HG02970 (cell line): ENCODE measurements at regions not wholly inside any gene's neighbourhood (a gene's known extent, or its start where the extent isn't known, plus 50 kb on each side); places are given as distances from the start of the nearest gene placed in this dataset.

Source experiments
- ATAC-seq: cut with Tn5 transposase; IDR thresholded peaks from one replicate; pipeline ENCODE4 v1.9.1; 2021; ENCODE audit warnings: mild to moderate bottlenecking, moderate library complexity, moderate number of reproducible peaks; ENCODE audit not compliant: unreplicated experiment, low FRiP score

DNA sequence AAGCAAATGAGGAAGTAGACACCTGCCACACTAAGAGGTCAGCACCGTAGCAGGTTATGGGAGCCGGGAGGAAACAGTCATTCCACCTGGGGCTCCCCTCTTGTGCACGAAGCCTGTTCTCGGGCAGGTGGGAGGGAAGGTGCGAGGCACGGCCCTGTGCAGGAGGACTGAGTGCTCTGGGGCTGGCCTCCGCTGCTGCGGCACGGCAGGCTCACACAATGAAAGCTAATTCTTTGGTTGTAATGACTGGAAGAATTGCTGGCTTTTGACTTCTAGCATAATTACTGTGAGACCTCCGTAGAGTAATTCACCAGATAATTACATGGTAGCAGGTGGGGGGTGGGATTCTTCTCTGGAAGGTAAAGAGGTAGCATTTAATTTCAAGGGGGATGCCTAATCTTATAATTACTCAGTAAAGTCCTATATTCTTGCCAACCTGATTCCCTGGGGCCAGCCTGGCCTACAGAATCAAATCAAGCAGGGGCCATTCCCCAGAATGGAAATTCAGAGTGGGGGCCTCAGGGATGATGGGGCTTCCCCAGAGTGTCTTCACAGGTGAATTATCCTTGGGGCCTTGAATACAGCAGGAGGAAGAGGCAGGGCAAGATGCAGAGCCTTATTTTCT, 129.1 kb downstream of the TPRA1 start:
- no peak for ATAC-seq

DNA sequence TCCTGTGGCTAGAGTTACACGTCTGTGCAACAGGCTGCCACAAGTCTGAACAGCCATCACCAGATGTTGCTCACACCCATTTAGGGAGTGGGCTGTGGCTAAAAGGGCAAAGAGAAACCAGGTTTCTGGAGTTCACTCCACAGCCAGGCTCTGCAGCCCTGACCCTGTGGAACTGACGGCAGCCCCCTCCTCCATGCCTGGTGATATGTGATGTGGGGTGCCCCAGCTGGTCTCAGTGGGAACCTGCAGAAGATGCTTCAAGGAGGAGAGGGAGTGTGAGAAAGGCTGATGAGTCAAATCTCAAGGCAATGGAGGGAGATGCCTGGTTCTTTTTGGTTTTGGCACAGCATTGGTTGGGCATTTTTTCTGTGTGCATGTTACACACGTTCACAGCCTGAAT, 130.6 kb downstream of the TPRA1 start:
- ATAC-seq: no peak

DNA sequence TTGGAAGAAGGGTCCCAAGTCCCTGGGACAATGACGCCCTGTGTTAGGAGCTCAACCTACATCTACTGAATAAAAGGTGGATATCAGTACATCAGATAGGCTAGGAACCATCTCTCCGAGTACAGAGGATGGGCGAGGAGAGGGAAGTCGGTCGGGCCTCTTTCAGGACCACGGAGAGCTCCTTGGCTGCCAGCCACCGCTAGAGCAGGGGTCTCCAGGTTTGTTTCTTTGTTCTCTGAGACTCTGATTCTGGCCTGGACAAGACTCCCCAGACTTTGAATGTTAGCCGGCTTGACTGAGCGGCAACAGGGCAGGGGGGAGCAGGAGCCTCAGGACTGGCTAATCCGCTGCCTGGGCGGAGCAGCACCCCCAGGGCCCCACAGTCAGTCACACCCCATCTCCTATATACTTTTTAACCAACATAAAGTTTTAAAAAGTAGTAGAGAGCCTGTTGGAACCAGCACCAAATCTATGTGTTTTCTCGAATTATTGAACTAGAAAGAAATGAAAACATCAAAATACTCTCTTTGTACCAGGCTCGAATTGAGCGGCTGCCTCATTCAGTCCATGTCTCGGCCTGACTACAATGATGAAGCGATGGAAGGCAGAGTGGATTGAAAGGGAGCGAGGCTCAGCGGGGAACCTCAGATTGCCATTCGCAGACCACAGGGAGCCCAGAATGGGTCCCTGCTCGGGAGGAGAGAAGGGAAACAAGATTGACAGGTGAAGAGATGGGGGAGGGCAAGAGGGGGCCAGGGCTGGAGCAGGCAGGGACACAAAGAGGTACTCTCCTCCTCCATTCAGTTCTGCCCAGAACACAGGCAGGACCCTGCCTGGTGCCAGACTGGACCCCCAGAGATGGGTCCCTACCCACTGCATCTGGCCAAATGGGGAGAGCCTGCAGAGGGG, 131.6 kb downstream of the TPRA1 start:
- ATAC-seq: no peak

DNA sequence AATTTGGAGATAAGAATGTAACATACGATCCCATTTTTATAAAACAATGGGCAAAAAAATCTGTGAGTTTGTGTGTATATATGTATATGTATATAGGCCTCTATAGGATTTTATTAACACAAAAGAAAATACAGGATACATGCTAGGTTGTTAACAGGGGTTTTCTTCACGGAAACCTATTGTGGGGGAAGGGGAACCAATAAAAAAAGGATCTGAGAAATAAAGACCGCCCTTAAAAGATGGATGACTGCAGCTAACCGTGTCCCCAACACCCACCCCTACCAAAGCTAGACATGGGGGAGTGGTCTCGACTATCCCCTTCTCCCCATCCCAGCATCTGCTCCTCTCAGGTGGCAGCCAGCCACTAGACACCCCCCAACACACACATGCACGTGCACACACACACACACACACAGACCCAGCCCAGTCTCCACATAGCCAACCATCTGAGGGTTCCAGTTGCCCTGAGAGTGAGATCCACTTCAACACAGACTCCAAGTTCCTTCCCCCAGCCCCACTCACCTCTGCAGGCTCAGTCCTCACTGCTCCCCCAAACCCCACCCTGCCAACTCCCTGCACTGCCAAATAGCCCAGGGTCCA, 132.9 kb downstream of the TPRA1 start:
- ATAC-seq: no peak

DNA sequence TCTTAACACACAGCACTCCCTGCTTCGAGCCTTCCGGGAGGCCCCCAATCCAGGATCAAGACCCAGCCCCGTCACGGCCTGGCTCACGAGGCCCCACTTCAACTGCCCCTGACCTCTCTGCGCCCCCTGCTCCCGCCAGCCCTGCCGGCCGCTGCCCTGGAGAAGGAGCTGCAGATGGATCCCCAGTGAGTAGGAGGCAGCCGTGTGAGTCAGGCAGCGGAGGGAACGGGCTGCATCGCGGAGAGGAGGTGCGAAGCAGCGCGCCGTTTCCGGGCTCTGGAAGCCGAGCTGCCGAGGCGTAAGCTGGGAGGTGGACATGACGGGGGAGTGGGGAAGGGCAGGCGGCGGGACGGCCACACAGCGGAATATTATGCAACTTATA, 133.4 kb downstream of the TPRA1 start:
- ATAC-seq: no peak

DNA sequence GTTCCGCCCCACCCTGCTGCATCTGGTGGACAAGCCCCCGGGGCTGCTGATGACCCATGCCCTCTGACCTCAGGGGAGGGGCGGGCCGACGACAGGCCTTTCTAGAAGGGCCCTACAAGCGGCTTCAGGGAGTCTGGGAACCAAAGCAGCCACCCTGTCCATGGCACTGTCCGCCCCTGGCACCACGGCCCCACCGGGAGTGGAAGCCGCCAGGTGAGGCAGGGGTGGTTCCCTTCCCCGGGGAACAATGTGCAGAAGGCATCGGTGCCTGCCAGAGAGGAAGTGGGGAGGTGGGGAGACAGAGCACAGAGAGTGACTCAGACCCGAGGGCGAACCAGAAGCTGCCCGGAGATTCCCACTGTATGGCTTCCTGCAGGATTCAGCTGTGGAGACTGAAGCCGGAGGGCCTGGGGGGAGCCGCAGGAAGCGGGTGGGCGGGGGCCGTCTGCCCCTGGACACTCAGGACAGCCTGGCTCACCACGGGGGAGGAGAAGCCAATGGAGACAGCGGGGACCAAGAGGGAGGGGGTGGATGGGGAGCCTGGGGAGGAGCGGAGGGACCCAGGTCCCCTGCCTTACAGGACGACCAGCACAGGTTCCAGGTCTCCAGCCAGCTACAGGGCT, 134.0 kb downstream of the TPRA1 start:
- ATAC-seq: no peak

DNA sequence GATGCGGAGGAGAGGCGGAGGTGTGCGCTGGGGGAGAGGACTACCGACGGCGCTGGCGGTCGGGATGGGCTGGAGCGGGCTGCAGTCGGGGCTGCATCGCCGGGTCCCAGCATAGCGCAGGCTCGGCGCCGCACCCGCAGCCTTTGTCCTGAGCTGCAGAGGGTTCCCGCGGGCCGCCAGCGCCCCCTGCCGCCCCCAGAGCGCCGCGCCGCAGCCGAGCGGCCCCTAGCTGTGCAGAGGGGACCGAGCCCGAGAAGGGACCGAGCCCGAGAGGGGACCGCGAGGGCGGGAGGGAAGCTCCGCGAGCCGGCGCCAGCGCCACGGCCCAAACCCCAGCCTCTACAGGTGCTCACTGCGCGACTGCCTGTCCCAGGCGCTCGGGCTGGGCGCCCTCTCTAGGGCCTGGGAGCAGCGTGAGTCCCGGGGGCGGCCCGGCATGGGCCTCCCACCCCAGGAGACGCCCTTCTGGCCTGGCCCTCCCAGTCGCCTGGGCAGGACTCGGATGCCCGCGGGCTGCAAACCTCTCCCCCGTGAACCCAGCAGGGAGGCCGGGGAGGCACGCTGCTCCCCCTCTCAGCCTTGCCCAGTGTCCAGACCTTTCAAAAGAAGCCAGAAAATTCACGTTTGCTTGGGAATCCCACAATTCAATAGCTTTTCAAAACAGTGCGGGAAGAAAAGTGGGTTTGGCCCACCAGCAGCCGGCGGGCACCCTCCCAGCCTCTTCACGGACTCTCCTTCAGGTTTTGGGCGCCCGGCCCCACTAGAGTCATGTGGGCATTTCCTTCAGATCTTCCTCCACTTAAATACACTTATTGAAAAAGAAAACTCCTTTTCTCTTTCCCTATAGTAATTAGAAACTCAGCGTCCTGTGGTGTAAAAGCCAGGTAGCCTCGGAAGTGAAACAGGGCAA, 134.7 kb downstream of the TPRA1 start:
- ATAC-seq: peak; percentile 49

DNA sequence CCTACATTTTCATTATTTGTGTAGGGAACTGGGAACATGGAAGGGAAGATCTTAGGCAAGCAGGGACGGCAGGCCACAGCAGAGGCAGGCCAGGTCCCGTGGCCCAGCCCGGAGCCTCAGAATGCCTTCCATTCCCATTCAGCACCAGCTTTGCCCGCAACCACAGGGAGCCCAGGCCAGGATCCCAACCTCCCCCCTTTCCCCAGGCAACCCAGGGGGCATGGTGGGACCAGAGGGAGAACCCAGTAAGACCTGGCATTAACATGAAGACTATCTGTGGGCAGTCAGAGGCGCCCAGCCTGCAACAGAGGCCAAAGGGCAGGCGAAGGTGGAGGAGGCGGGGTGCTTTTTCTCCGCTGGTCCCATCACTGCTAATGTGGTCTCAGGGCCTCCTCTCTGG, 135.6 kb downstream of the TPRA1 start:
- ATAC-seq: no peak

DNA sequence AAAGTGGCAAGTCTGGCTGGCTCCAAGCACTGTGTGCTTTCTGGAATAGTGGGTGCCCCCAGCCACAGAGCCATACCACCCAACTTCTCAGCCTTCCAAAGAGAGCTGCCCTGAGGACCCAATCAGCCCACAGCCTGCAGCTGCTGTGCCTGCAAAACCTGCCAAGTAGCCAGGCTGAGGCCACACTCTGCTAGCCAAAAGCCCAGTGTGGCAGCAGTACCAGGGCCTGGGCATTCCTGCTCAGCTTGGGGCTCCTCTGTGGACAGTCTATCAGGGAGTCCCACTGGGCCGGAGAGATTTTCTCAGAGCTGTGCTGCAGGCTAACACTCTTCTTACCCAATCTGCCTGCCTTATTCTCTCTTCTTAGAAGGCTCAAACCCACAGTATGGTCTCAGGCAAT, 136.5 kb downstream of the TPRA1 start:
- ATAC-seq: no peak

DNA sequence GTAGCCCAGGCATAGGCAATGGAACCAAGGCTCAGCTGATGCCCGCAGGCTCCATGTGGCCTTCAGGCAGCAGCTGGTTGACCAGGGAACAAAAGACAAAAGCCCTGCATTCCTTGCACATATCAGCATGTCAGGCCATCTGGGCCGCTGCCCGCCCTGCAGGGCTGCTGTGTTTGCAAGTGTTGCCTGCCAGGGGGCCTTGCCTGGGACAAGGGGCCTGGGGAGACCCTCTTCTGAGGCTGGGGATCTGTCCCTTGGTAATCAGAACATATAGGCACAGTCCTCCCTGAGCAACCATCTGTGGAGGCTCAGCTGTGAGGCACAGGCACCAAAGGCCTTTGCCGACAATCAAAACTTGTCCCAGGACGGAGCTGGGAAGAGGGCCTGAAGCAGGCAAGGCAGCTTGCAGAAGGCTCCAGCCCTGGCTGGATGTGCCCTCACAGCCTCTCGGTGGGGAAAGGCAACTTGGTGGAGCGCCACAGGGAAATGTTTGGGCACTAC, 138.2 kb downstream of the TPRA1 start:
- no peak for ATAC-seq

DNA sequence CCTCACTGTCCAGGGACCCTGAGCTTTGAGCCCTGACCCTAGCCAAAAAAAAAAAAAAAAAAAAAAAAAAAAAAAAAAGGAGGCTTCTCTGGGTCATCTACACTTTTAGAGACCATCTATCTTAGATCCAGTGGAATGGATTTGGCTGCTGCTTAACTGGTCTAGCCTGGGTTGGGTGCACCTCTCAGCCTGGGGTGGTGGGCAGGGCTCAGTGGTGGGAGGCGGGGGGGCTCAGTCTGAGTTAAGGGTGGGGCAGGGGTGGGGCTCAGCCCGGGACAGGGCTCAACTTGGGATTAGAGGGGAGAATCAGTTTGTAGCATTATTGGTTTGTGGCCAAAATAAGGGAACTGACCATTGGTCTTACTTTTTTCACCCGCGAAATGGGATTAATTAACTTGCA, 139.2 kb downstream of the TPRA1 start:
- no peak for ATAC-seq

DNA sequence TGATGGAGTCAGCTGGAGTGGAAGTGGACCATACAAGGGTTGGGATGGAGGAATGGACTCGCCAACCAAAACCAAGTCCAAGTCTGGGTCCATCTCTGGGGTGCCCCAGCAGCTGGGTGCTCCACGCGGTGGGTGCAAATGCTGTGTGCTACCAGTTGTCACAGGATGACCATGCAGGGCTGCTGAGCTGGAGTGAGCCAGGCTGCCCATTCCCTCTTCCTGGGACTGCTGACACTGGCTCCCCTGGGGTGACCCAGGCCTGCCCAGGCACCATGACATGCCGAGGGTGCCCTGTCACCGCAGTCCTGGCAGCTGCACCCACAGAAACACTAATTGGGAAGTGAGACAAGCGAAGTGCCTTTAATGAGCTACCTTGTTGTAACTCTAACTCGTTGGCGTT, 140.2 kb downstream of the TPRA1 start:
- ATAC-seq: no peak

DNA sequence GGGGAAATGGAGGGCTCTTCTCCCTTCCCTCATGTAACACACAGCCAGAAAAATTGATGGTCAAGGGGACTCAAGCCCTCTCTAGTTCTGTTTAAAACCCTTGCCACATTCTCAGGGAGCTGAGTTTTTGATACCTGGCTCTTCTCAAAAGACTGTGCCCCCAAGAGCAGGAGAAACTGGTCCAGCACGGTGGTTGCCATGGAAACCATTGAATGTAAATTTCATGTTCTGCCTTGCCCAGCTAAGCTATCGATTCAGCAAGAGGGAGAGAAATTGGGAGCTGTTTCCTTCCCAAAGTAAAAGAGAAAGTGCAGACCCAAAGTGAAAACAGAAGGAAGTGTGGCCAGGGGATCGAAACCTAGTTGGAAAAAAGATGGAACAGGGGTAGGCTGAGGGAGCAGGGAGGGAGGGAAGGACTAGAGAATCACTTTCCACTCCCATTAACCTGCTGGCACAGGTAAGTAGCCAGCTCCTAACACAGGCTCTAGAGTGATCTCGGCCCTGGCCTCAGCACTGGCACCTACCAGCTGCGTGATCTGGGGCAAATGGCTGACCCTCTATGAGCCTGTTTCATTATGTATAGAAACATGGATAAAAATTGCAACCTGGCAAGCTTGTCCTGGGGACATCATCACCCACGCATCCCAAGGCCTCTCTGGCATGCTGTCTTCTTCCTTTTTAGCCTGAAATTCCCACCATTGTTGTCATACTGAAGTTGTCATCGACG, 140.9 kb downstream of the TPRA1 start:
- ATAC-seq: no peak

DNA sequence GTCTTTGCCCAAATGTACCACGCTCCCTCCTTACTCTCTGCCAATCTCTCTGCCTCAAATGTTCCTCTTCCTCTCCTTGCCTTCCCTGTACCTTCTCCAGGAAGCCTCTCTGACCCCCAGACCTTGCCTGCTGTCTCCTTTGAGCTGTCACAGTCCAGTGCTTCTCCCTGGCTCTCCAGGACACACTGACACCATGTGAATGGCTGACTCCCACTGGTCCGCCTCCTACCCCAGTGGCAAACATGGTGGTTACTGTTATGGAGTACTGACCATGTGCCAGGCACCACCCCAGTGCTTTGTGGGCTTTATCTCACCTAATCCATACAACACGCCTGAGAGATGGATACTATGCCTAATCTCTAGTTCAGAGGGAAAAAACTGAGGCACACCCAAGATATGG, 141.9 kb downstream of the TPRA1 start:
- ATAC-seq: no peak

DNA sequence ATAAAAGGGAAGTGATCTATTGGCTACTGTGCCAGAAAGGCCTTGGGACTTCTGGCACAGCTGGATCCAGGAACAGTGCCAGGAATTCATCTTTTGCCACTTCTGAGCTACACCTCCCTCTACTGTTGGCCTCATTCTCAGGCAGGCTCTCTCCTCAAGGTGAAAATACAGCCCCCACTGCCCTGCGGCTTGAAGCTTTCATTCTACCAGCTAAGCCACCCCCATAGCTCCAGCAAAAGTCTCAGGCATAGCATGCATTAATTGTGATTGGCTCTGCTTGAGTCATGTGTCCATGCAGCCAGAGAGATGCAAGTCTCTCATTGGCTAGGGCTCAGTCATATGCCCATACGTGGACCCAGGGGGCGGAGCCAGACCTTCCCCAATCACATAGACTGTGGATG, 142.4 kb downstream of the TPRA1 start:
- no peak for ATAC-seq

DNA sequence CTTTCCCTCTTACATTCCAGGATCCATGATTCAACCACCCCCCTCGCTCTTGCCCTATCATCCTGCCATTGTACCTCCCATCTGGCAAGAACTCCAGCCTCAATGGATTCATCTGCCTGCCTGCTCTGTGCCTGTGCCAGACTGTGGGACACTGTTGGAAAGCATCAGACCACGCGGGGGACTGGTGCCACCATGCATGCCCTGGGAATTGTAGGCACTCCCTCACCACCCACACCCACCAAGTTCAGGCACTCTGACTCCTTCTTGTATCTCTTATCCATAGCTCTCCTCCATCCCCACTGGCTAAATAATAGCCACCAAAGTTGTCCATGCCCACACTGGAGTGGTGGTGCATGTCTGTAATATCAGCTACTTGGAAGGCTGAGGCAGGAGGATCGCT, 143.8 kb downstream of the TPRA1 start:
- no peak for ATAC-seq

DNA sequence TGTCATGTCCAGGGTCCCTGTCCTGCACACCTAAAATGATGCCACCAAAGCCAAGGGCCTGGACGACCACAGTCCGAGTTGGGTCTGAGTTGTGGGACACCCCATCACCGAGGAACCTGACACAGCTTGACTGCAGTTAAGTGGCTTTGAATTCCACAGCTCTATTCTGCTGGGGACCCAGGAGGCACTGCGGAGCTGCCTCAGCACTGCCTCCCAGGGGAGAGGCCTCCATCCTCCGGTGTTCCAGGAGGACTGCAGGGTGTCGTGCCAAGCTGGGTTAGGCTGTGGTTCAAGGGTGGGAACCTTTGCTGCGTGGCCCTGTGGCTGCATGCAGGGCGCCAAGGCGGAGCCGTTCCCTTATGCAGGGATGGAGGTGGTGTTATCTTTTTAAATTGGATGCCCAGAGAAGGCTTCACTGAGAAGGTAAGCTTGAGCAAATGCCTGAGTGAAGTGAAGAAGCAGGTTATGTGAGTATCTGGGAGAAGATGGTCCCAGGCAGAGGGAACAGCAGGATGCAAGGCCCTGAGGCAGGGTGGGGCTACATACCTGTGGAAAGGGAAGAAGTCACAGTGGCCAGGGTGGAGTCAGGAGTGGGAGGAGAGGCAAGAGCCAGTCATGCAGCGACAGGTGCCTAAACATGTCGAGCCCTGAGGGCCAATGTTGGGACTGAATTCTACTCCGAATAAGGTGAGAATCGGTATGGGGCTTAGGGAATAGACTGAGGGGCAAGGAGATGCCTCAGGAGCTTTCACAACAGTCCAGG, 144.8 kb downstream of the TPRA1 start:
- ATAC-seq: no peak

DNA sequence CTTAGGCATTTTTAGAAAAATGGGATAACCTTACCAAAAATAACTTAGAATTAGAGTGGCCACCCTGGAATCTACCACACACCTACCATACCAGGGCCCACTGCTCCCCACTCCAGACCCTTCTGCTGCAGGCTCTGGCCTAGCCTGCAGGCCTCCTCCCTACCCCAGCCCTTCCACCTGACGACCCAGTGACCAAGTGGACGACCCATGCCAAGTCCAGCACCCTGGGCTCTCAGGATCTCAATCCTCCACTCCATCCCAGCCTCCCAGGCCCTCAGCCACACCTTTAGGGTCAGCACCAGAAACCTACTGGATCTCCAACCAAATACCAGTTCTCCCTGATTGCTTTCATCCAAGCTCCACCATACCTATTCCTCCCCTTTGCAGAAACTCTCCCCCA, 145.8 kb downstream of the TPRA1 start:
- ATAC-seq: no peak
